OCI-LY1 (cell line): ENCODE measurements at regions not wholly inside any gene's neighbourhood (a gene's known extent, or its start where the extent isn't known, plus 50 kb on each side); places are given as distances from the start of the nearest gene placed in this dataset.

Experiments
- H2AFZ ChIP-seq: fragments of 200-600 bp; sonication (generic), shearing (Covaris generic); 2 replicates; pipeline ENCODE4 v1.6.0; 2014; ENCODE audit warnings: antibody characterized with exemption, mild to moderate bottlenecking, low read length
- H3F3A ChIP-seq: fragments of 200-600 bp; sonication (generic), shearing (Covaris generic); 2 replicates; pipeline ENCODE4 v1.6.0; 2014; ENCODE audit warnings: mild to moderate bottlenecking, antibody characterized with exemption, low read length, moderate library complexity; ENCODE audit not compliant: insufficient read depth
- H3K27ac ChIP-seq: fragments of 200-600 bp; sonication (generic); 2 replicates; pipeline ENCODE4 v1.5.1; 2014; ENCODE audit warnings: low read length, mixed run types, mild to moderate bottlenecking, low read depth; ENCODE audit not compliant: poor library complexity, severe bottlenecking
- H3K27me3 ChIP-seq: fragments of 200-600 bp; sonication (generic); 2 replicates; pipeline ENCODE4 v1.6.0; 2014; ENCODE audit warnings: antibody characterized with exemption, mild to moderate bottlenecking, low read length, moderate library complexity; ENCODE audit not compliant: insufficient read depth
- H3K36me3 ChIP-seq: fragments of 200-600 bp; sonication (generic); 2 replicates; pipeline ENCODE4 v1.6.1; 2014; ENCODE audit warnings: mild to moderate bottlenecking, antibody characterized with exemption, low read length, moderate library complexity, mixed read lengths; ENCODE audit not compliant: insufficient read depth
- H3K4me1 ChIP-seq: fragments of 200-600 bp; sonication (generic); 2 replicates; pipeline ENCODE4 v1.5.1; 2014; ENCODE audit warnings: mild to moderate bottlenecking, low read length, moderate library complexity; ENCODE audit not compliant: insufficient read depth, severe bottlenecking
- H3K4me2 ChIP-seq: fragments of 200-600 bp; sonication (generic), shearing (Covaris generic); 2 replicates; pipeline ENCODE4 v1.6.1; 2014; ENCODE audit warnings: low read length
- H3K4me3 ChIP-seq: fragments of 200-600 bp; sonication (generic); 2 replicates; pipeline ENCODE4 v1.5.1; 2014; ENCODE audit warnings: low read length, low read depth, mild to moderate bottlenecking, mixed read lengths; ENCODE audit not compliant: poor library complexity, severe bottlenecking
- H3K79me2 ChIP-seq: fragments of 200-600 bp; shearing (Covaris generic); 2 replicates; pipeline ENCODE4 v1.6.1; 2016; ENCODE audit warnings: mixed run types, low read length, mixed read lengths; ENCODE audit not compliant: insufficient read depth
- H3K9ac ChIP-seq: fragments of 200-600 bp; sonication (generic), shearing (Covaris generic); 2 replicates; pipeline ENCODE4 v1.6.1; 2014; ENCODE audit warnings: mild to moderate bottlenecking, low read length, mixed read lengths
- H3K9me2 ChIP-seq: fragments of 200-600 bp; sonication (generic), shearing (Covaris generic); 2 replicates; pipeline ENCODE4 v1.6.1; 2014; ENCODE audit warnings: low read depth, mild to moderate bottlenecking, low read length, mixed read lengths
- H3K9me3 ChIP-seq: fragments of 200-600 bp; shearing (Covaris generic); 2 replicates; pipeline ENCODE4 v1.6.1; 2014; ENCODE audit warnings: low read length, mixed read lengths
- H4K20me1 ChIP-seq: fragments of 200-600 bp; sonication (generic), shearing (Covaris generic); 2 replicates; pipeline ENCODE4 v1.6.0; 2016; ENCODE audit warnings: mild to moderate bottlenecking, low read length; ENCODE audit not compliant: insufficient read depth
- EZH2 ChIP-seq: fragments of 200-600 bp; sonication (generic), shearing (Covaris generic); IDR thresholded peaks from 2 replicates; pipeline ENCODE4 v1.8.0; 2017; ENCODE audit warnings: borderline replicate concordance, mixed run types, mild to moderate bottlenecking, antibody characterized with exemption, low read length, moderate library complexity, mixed read lengths
- TF ChIP-seq, protein P1 (sequence below): fragments of 200-600 bp; sonication (generic), shearing (Covaris generic); IDR thresholded peaks from 2 replicates; pipeline ENCODE4 v1.5.1; 2017; ENCODE audit warnings: mild to moderate bottlenecking, antibody characterized with exemption, low read length, moderate library complexity, mixed read lengths

DNA sequence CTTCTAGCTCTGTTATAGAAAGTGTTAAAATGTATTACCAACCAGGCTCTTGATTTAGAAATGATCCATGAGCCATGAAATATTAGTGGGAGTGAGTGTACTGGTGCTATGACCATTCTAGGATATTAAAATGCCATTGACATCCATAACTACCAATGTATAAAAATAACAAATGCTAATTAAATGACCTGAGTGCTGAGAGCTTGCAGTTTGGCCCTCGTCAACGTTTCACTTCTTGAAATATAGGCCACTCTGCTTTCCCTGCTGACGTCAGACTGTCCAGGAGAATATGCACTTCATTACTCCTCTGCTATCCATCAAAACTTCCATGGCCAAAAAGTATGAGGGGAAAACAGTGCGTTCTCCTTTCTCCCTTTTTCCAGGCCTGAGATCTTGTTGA lies 563.1 kb downstream of the METTL15 start:
- no peak for TF ChIP-seq EZH2
- TF ChIP-seq, protein P1, sequence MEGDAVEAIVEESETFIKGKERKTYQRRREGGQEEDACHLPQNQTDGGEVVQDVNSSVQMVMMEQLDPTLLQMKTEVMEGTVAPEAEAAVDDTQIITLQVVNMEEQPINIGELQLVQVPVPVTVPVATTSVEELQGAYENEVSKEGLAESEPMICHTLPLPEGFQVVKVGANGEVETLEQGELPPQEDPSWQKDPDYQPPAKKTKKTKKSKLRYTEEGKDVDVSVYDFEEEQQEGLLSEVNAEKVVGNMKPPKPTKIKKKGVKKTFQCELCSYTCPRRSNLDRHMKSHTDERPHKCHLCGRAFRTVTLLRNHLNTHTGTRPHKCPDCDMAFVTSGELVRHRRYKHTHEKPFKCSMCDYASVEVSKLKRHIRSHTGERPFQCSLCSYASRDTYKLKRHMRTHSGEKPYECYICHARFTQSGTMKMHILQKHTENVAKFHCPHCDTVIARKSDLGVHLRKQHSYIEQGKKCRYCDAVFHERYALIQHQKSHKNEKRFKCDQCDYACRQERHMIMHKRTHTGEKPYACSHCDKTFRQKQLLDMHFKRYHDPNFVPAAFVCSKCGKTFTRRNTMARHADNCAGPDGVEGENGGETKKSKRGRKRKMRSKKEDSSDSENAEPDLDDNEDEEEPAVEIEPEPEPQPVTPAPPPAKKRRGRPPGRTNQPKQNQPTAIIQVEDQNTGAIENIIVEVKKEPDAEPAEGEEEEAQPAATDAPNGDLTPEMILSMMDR: no peak
- H3K79me2 ChIP-seq: no peaks in the 10 kb centered on the region
- H3K4me3 ChIP-seq: no peak overlapping the region
- no peaks in the 10 kb centered on the region for H4K20me1 ChIP-seq
- H2AFZ ChIP-seq: no peak overlapping the region
- no peak overlapping the region for H3K27ac ChIP-seq
- H3F3A ChIP-seq: no peaks in the 10 kb centered on the region
- no peaks in the 10 kb centered on the region for H3K36me3 ChIP-seq
- no peaks in the 10 kb centered on the region for H3K9me2 ChIP-seq
- no peak overlapping the region for H3K9ac ChIP-seq
- no peak overlapping the region for H3K4me2 ChIP-seq
- H3K27me3 ChIP-seq: no peaks in the 10 kb centered on the region
- H3K9me3 ChIP-seq: no peaks in the 10 kb centered on the region
- H3K4me1 ChIP-seq: no peaks in the 10 kb centered on the region

DNA sequence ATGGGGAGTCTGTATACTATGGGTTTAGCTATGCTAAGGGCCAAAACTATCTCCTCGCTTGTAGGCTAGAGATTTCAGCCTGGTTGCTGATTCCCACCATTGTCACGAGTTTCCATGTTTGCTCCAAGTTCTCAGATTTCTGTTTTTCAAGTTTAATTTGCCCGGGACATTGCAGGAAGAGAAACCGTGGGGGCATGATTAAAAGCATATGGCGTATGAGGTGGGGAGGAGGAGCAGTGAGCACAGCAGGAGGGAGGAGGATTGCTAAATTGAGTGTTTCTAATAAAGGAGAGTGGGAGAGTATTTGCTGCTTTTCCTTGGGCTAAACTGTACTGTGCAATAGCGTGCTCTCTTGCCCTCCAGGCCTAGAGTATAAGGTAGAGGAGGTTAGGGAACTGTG lies 558.4 kb downstream of the METTL15 start:
- Histone ChIP-seq H4K20me1 (no peaks in the 10 kb centered on the region), H3K4me1 (no peaks in the 10 kb centered on the region), H3K79me2 (no peaks in the 10 kb centered on the region), H3K9me3 (no peaks in the 10 kb centered on the region), H3K27me3 (no peaks in the 10 kb centered on the region), H3F3A (no peaks in the 10 kb centered on the region), H3K9me2 (no peaks in the 10 kb centered on the region), H3K4me2 (no peak overlapping the region), H3K36me3 (no peaks in the 10 kb centered on the region), H3K9ac (no peak overlapping the region), H3K27ac (no peak overlapping the region), H2AFZ (no peak overlapping the region), H3K4me3 (no peak overlapping the region)
- TF ChIP-seq, protein P1: no peak
- no peak for TF ChIP-seq EZH2

DNA sequence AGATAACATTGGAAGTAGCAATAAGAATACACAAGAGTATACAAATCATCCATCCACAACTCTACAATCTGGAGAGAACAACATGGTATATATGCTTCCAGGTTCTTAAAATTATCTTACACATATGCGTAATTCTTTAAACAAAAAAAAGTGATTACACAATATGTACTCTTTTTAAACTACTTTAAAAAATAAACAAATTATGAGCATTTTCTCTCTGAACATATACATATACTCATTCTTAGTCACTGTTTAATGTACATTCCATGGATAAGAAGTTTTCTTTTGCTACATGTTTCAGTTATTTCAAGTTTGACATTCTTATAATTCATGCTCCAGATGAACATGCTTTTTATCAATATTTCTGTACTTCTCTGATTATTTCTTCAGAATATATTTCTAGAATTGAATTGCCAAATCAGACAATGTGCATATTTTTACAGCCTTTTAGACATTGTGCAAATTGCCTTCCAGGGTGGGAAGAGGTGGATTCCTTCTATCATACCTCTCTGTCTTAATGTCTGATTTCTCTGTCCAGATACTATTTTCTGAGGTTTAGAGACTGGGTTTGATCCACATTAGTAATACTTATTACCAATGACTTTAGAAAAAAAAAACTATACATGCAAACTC lies 551.6 kb downstream of the METTL15 start:
- H3K79me2 ChIP-seq: no peaks in the 10 kb centered on the region
- no peak overlapping the region for H3K9ac ChIP-seq
- H4K20me1 ChIP-seq: no peaks in the 10 kb centered on the region
- H2AFZ ChIP-seq: no peak overlapping the region
- H3K4me1 ChIP-seq: no peaks in the 10 kb centered on the region
- H3K9me2 ChIP-seq: no peaks in the 10 kb centered on the region
- no peaks in the 10 kb centered on the region for H3K27me3 ChIP-seq
- H3K27ac ChIP-seq: no peak overlapping the region
- no peak overlapping the region for H3K4me3 ChIP-seq
- no peaks in the 10 kb centered on the region for H3K9me3 ChIP-seq
- TF ChIP-seq, protein P1: no peak
- no peak for TF ChIP-seq EZH2
- H3K36me3 ChIP-seq: no peaks in the 10 kb centered on the region
- no peak overlapping the region for H3K4me2 ChIP-seq
- no peaks in the 10 kb centered on the region for H3F3A ChIP-seq
